ENCODE measurements at regions not wholly inside any gene's neighbourhood (a gene's known extent, or its start where the extent isn't known, plus 50 kb on each side); places are given as distances from the start of the nearest gene placed in this dataset.

GRCh38 chr5:110900829-110901228 lies 162.0 kb downstream of the SLC25A46 start:
- Histone ChIP-seq H3K9me3 (ENCODE audit: low read length) (no peaks in the 10 kb centered on the region), H3K4me1 (ENCODE audit: insufficient read depth, low read length, severe bottlenecking) (no peaks in the 10 kb centered on the region), H3K4me2 (ENCODE audit: low read length) (no peak overlapping the region), H2AFZ (ENCODE audit: low read length) (no peak overlapping the region), H3K9ac (ENCODE audit: low read length) (no peak overlapping the region), H3F3A (ENCODE audit: insufficient read depth, low read length) (no peaks in the 10 kb centered on the region), H3K27ac (ENCODE audit: low read depth, low read length, poor library complexity, severe bottlenecking) (no peak overlapping the region), H3K9me2 (ENCODE audit: low read depth, low read length) (no peaks in the 10 kb centered on the region), H3K4me3 (ENCODE audit: low read depth, low read length, poor library complexity, severe bottlenecking) (no peak overlapping the region), H3K79me2 (ENCODE audit: insufficient read depth, low read length) (no peaks in the 10 kb centered on the region), H4K20me1 (ENCODE audit: insufficient read depth, low read length) (no peaks in the 10 kb centered on the region), H3K27me3 (ENCODE audit: insufficient read depth, low read length) (no peaks in the 10 kb centered on the region), H3K36me3 (ENCODE audit: insufficient read depth, low read length) (no peaks in the 10 kb centered on the region)
- TF ChIP-seq, protein P1, sequence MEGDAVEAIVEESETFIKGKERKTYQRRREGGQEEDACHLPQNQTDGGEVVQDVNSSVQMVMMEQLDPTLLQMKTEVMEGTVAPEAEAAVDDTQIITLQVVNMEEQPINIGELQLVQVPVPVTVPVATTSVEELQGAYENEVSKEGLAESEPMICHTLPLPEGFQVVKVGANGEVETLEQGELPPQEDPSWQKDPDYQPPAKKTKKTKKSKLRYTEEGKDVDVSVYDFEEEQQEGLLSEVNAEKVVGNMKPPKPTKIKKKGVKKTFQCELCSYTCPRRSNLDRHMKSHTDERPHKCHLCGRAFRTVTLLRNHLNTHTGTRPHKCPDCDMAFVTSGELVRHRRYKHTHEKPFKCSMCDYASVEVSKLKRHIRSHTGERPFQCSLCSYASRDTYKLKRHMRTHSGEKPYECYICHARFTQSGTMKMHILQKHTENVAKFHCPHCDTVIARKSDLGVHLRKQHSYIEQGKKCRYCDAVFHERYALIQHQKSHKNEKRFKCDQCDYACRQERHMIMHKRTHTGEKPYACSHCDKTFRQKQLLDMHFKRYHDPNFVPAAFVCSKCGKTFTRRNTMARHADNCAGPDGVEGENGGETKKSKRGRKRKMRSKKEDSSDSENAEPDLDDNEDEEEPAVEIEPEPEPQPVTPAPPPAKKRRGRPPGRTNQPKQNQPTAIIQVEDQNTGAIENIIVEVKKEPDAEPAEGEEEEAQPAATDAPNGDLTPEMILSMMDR (IDR thresholded peaks at IDR 0.05; ENCODE audit: low read length) = no peak
- no peak for TF ChIP-seq EZH2 (IDR thresholded peaks at IDR 0.05; ENCODE audit: borderline replicate concordance, low read length)

GRCh38 chr5:110903966-110904365 lies 165.2 kb downstream of the SLC25A46 start:
- Histone ChIP-seq H3K27ac (ENCODE audit: low read depth, low read length, poor library complexity, severe bottlenecking) (no peak overlapping the region), H2AFZ (ENCODE audit: low read length) (no peak overlapping the region), H3K9me2 (ENCODE audit: low read depth, low read length) (no peaks in the 10 kb centered on the region)

DNA sequence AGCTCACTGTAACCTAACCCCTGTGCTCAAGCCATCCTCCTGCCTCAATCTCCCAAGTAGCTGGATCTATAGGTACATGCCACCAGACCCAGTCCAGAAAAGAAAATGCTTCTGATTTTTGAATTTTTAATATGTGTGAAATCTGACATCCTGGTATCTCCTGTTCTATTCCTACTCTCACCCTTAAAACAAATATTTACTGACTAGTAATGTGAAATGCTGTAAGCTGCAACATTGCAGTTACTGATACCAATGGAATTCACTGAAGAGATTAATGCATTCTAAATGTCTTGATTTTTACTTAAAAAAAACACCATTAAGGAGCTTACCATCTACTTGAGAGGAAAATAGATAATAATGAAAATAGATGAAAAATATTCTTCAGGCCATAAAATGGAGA lies 162.7 kb upstream of the TSLP start:
- H3K9me2 ChIP-seq (ENCODE audit: low read depth, low read length) = no peaks in the 10 kb centered on the region

More at GRCh38 chr5:110903966-110904365, 165.2 kb downstream of the SLC25A46 start:
- Histone ChIP-seq H3K4me3 (ENCODE audit: low read depth, low read length, poor library complexity, severe bottlenecking) (no peak overlapping the region), H3K79me2 (ENCODE audit: insufficient read depth, low read length) (no peaks in the 10 kb centered on the region), H4K20me1 (ENCODE audit: insufficient read depth, low read length) (no peaks in the 10 kb centered on the region), H3F3A (ENCODE audit: insufficient read depth, low read length) (no peaks in the 10 kb centered on the region), H3K4me1 (ENCODE audit: insufficient read depth, low read length, severe bottlenecking) (no peaks in the 10 kb centered on the region), H3K27me3 (ENCODE audit: insufficient read depth, low read length) (no peaks in the 10 kb centered on the region), H3K4me2 (ENCODE audit: low read length) (no peak overlapping the region), H3K36me3 (ENCODE audit: insufficient read depth, low read length) (no peaks in the 10 kb centered on the region), H3K9ac (ENCODE audit: low read length) (no peak overlapping the region), H3K9me3 (ENCODE audit: low read length) (no peaks in the 10 kb centered on the region)
- no peak for TF ChIP-seq EZH2 (IDR thresholded peaks at IDR 0.05; ENCODE audit: borderline replicate concordance, low read length)
- TF ChIP-seq, protein P1 (IDR thresholded peaks at IDR 0.05; ENCODE audit: low read length) = no peak

More for the DNA sequence above, 162.7 kb upstream of the TSLP start:
- no peak overlapping the region for H3K27ac ChIP-seq (ENCODE audit: low read depth, low read length, poor library complexity, severe bottlenecking)
- H3K4me1 ChIP-seq (ENCODE audit: insufficient read depth, low read length, severe bottlenecking) = no peaks in the 10 kb centered on the region
- no peaks in the 10 kb centered on the region for H3F3A ChIP-seq (ENCODE audit: insufficient read depth, low read length)
- no peaks in the 10 kb centered on the region for H3K27me3 ChIP-seq (ENCODE audit: insufficient read depth, low read length)
- no peaks in the 10 kb centered on the region for H3K79me2 ChIP-seq (ENCODE audit: insufficient read depth, low read length)
- H4K20me1 ChIP-seq (ENCODE audit: insufficient read depth, low read length) = no peaks in the 10 kb centered on the region
- no peak overlapping the region for H3K9ac ChIP-seq (ENCODE audit: low read length)
- no peak overlapping the region for H3K4me2 ChIP-seq (ENCODE audit: low read length)
- no peak for TF ChIP-seq EZH2 (IDR thresholded peaks at IDR 0.05; ENCODE audit: borderline replicate concordance, low read length)
- TF ChIP-seq, protein P1 (IDR thresholded peaks at IDR 0.05; ENCODE audit: low read length) = no peak
- H3K4me3 ChIP-seq (ENCODE audit: low read depth, low read length, poor library complexity, severe bottlenecking) = no peak overlapping the region
- H3K36me3 ChIP-seq (ENCODE audit: insufficient read depth, low read length) = no peaks in the 10 kb centered on the region
- no peak overlapping the region for H2AFZ ChIP-seq (ENCODE audit: low read length)
- no peaks in the 10 kb centered on the region for H3K9me3 ChIP-seq (ENCODE audit: low read length)
